Neuronal stem cell (in vitro differentiated cells): ENCODE measurements at regions not wholly inside any gene's neighbourhood (a gene's known extent, or its start where the extent isn't known, plus 50 kb on each side); places are given as distances from the start of the nearest gene placed in this dataset.

ENCODE experiments used
- DNase-seq: peaks from one replicate; pipeline ENCODE4 v3.0.0-alpha.2; 2013; ENCODE audit warnings: low spot score
- H2AFZ ChIP-seq: one replicate; pipeline ENCODE4 v1.6.1; 2013; ENCODE audit warnings: mild to moderate bottlenecking, low read length, inconsistent platforms
- H2AK5ac ChIP-seq: 2 replicates; pipeline ENCODE4 v1.6.1; 2013; ENCODE audit warnings: low read depth, mild to moderate bottlenecking, inconsistent platforms, low read length, moderate library complexity, mixed read lengths
- H2BK120ac ChIP-seq: 2 replicates; pipeline ENCODE4 v1.6.1; 2013; ENCODE audit warnings: low read depth, mild to moderate bottlenecking, inconsistent platforms, low read length, moderate library complexity, mixed read lengths
- H2BK12ac ChIP-seq: one replicate; pipeline ENCODE4 v1.6.1; 2013; ENCODE audit warnings: low read length, inconsistent platforms
- H2BK15ac ChIP-seq: 2 replicates; pipeline ENCODE4 v1.6.1; 2013; ENCODE audit warnings: mild to moderate bottlenecking, low read length, inconsistent platforms, mixed read lengths
- H2BK5ac ChIP-seq: one replicate; pipeline ENCODE4 v1.6.1; 2013; ENCODE audit warnings: inconsistent platforms, mild to moderate bottlenecking, low read length, moderate library complexity
- H3K14ac ChIP-seq: one replicate; pipeline ENCODE4 v1.6.1; 2013; ENCODE audit warnings: low read length, inconsistent platforms
- H3K18ac ChIP-seq: 2 replicates; pipeline ENCODE4 v1.6.1; 2013; ENCODE audit warnings: low read length, inconsistent platforms
- H3K23ac ChIP-seq: 2 replicates; pipeline ENCODE4 v1.6.1; 2013; ENCODE audit warnings: low read depth, mild to moderate bottlenecking, mixed read lengths, low read length, inconsistent platforms; ENCODE audit not compliant: poor library complexity
- H3K27ac ChIP-seq: replicated peaks from 3 replicates; pipeline ENCODE4 v1.5.1; 2013; ENCODE audit warnings: low read length, inconsistent platforms
- H3K27me3 ChIP-seq, 3 experiments: 2 replicates each; pipeline ENCODE4 v1.6.1; 2013; ENCODE audit warnings: low read length in 3 of 3, mild to moderate bottlenecking in 2 of 3, inconsistent platforms in 1 of 3, low read depth in 1 of 3, mixed read lengths in 1 of 3, moderate library complexity in 1 of 3; ENCODE audit not compliant: control insufficient read depth in 3 of 3, insufficient read depth in 3 of 3
- H3K36me3 ChIP-seq, 2 donors: replicated peaks in 1 of 2; 2 replicates each; pipeline ENCODE4 v1.6.1; 2013; ENCODE audit warnings: low read length in 2 of 2; ENCODE audit not compliant: control insufficient read depth in 2 of 2, insufficient read depth in 2 of 2
- H3K4ac ChIP-seq: 2 replicates; pipeline ENCODE4 v1.6.1; 2013; ENCODE audit warnings: inconsistent platforms, mild to moderate bottlenecking, low read length, moderate library complexity
- H3K4me1 ChIP-seq, 2 donors: 1 replicate in 1 of 2; 2 replicates in 1 of 2; pipeline ENCODE4 v1.6.1; 2013; ENCODE audit warnings: low read length in 2 of 2, low read depth in 1 of 2; ENCODE audit not compliant: control insufficient read depth in 2 of 2, insufficient read depth in 1 of 2
- H3K4me2 ChIP-seq: one replicate; pipeline ENCODE4 v1.6.1; 2013; ENCODE audit warnings: mild to moderate bottlenecking, low read length, inconsistent platforms; ENCODE audit not compliant: insufficient read depth, poor library complexity, severe bottlenecking
- H3K4me3 ChIP-seq, 2 donors: 2 replicates each; pipeline ENCODE4 v1.5.1; 2013; ENCODE audit warnings: low read length in 2 of 2, mild to moderate bottlenecking in 2 of 2, inconsistent platforms in 1 of 2, moderate library complexity in 1 of 2
- H3K79me1 ChIP-seq: one replicate; pipeline ENCODE4 v1.6.1; 2013; ENCODE audit warnings: low read depth, mild to moderate bottlenecking, inconsistent platforms, low read length, moderate library complexity
- H3K9ac ChIP-seq: one replicate; pipeline ENCODE4 v1.6.1; 2013; ENCODE audit warnings: mild to moderate bottlenecking, low read depth, low read length, inconsistent platforms; ENCODE audit not compliant: poor library complexity
- H3K9me3 ChIP-seq, 2 donors: replicated peaks in 1 of 2; 2 replicates each; pipeline versions ENCODE3 to v1.6.1; 2013; ENCODE audit warnings: low read length in 2 of 2, mild to moderate bottlenecking in 2 of 2, inconsistent platforms in 1 of 2, low read depth in 1 of 2, mixed read lengths in 1 of 2, moderate library complexity in 1 of 2; ENCODE audit not compliant: control insufficient read depth in 2 of 2, insufficient read depth in 1 of 2
- H4K8ac ChIP-seq: one replicate; pipeline ENCODE4 v1.6.1; 2013; ENCODE audit warnings: low read depth, mild to moderate bottlenecking, inconsistent platforms, low read length, moderate library complexity
- H4K91ac ChIP-seq: one replicate; pipeline ENCODE4 v1.6.1; 2013; ENCODE audit warnings: low read length, low read depth, mild to moderate bottlenecking, inconsistent platforms; ENCODE audit not compliant: poor library complexity
- WGBS, 2 donors: extraction: QIAGEN DNeasy Blood & Tissue Kit; methylation state at CpG; one replicate each; pipeline ENCODE4 v1.1.7; 2013; ENCODE audit warnings: missing lambda C conversion rate in 2 of 2, mixed read lengths in 1 of 2; ENCODE audit not compliant: insufficient read length in 2 of 2, insufficient replicate concordance in 1 of 2; ENCODE audit errors: extremely low coverage in 2 of 2; 5-methylcytosine and 5-hydroxymethylcytosine counted together

DNA sequence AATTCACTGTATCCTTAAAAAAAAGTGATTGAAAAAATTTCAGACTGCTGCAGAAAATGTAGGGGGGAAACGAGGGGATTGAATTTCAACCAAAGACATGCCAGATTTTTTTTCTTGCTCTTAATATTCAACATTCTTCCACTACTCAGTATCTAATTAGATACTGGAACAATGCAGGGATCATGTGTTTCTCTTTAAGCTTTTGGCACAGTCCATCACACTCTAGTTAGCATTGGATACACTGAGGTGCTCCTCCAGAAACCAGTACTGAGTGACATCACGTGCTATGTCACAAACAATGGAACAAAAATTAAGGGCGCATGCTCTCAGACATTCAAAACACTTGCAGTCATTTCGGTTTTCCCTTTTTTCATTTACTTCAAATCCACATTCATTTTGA lies 298.6 kb upstream of the PSMD7 start:
- H3K4me1 ChIP-seq, result no peaks in the 10 kb centered on the region
- no peak overlapping the region for H4K91ac ChIP-seq
- H3K14ac ChIP-seq, result no peak overlapping the region
- H3K79me1 ChIP-seq, result no peaks in the 10 kb centered on the region
- H2AK5ac ChIP-seq, result no peak overlapping the region
- no peak overlapping the region for H3K9ac ChIP-seq
- H3K27me3 ChIP-seq, result peaks cover 0 to 3% (median 0%) of the 10 kb centered on the region in 3 experiments
- no peaks in the 10 kb centered on the region for H3K36me3 ChIP-seq
- H2AFZ ChIP-seq, result no peak overlapping the region
- H2BK15ac ChIP-seq, result no peak overlapping the region
- H3K9me3 ChIP-seq, result peaks cover 0 to 5% of the 10 kb centered on the region in 2 donors
- no peak overlapping the region for H3K4me3 ChIP-seq
- H3K18ac ChIP-seq, result no peak overlapping the region
- H2BK120ac ChIP-seq, result no peak overlapping the region
- WGBS, 2 donors, result no CpG with 5 or more reads among the region's 4 CpGs
- H3K4ac ChIP-seq, result no peak overlapping the region
- H2BK12ac ChIP-seq, result no peak overlapping the region
- H3K4me2 ChIP-seq, result no peak overlapping the region
- no peak for DNase-seq
- H3K23ac ChIP-seq, result no peak overlapping the region
- no peak overlapping the region for H3K27ac ChIP-seq
- H4K8ac ChIP-seq, result no peak overlapping the region
- H2BK5ac ChIP-seq, result no peak overlapping the region

GRCh38 chr16:73997340-73997711 lies 299.3 kb upstream of the PSMD7 start:
- H3K4me1 ChIP-seq, result no peaks in the 10 kb centered on the region
- no peak overlapping the region for H4K8ac ChIP-seq
- no peak overlapping the region for H3K4me2 ChIP-seq
- no peak for DNase-seq
- H3K9ac ChIP-seq, result no peak overlapping the region
- H3K4me3 ChIP-seq, result no peak overlapping the region
- peaks cover 0 to 5% of the 10 kb centered on the region in 2 donors for H3K9me3 ChIP-seq
- H2AK5ac ChIP-seq, result no peak overlapping the region
- H4K91ac ChIP-seq, result no peak overlapping the region
- no peak overlapping the region for H3K14ac ChIP-seq
- no peaks in the 10 kb centered on the region for H3K79me1 ChIP-seq
- H2BK120ac ChIP-seq, result no peak overlapping the region
- H2AFZ ChIP-seq, result no peak overlapping the region
- H3K27ac ChIP-seq, result no peak overlapping the region
- no peak overlapping the region for H2BK15ac ChIP-seq
- no CpG with 5 or more reads among the region's 3 CpGs for WGBS, 2 donors
- H3K23ac ChIP-seq, result no peak overlapping the region
- H3K4ac ChIP-seq, result no peak overlapping the region
- H3K36me3 ChIP-seq, result no peaks in the 10 kb centered on the region
- H2BK5ac ChIP-seq, result no peak overlapping the region
- no peak overlapping the region for H3K18ac ChIP-seq
- H2BK12ac ChIP-seq, result no peak overlapping the region
- peaks cover 0 to 3% (median 0%) of the 10 kb centered on the region in 3 experiments for H3K27me3 ChIP-seq

- no peak overlapping the region for H2AFZ ChIP-seq
- no peak overlapping the region for H3K23ac ChIP-seq
- H3K14ac ChIP-seq, result no peak overlapping the region
- no CpG with 5 or more reads among the region's 11 CpGs for WGBS, 2 donors
- no peak overlapping the region for H4K8ac ChIP-seq
- no peak overlapping the region for H3K4ac ChIP-seq
- no peak overlapping the region for H2BK120ac ChIP-seq
- H3K18ac ChIP-seq, result no peak overlapping the region
- H2BK5ac ChIP-seq, result no peak overlapping the region
- peaks cover 0 to 5% of the 10 kb centered on the region in 2 donors for H3K9me3 ChIP-seq
- H3K4me2 ChIP-seq, result no peak overlapping the region
- H3K4me3 ChIP-seq, result no peak overlapping the region
- no peak overlapping the region for H2BK15ac ChIP-seq
- no peak for DNase-seq
- no peaks in the 10 kb centered on the region for H3K4me1 ChIP-seq
- H2BK12ac ChIP-seq, result no peak overlapping the region
- peaks cover 0 to 3% (median 0%) of the 10 kb centered on the region in 3 experiments for H3K27me3 ChIP-seq
- H3K9ac ChIP-seq, result no peak overlapping the region
- no peak overlapping the region for H2AK5ac ChIP-seq
- no peaks in the 10 kb centered on the region for H3K79me1 ChIP-seq
- H4K91ac ChIP-seq, result no peak overlapping the region
- H3K36me3 ChIP-seq, result no peaks in the 10 kb centered on the region
- no peak overlapping the region for H3K27ac ChIP-seq
These were observed 299.8 kb upstream of the PSMD7 start for GRCh38 chr16:73996624-73997339.

- Histone ChIP-seq H3K4me2 (no peak overlapping the region), H3K9me3 (no peaks in the 10 kb centered on the region), H2AK5ac (no peak overlapping the region), H3K79me1 (no peaks in the 10 kb centered on the region), H3K23ac (no peak overlapping the region), H4K91ac (no peak overlapping the region), H3K4ac (no peak overlapping the region), H3K9ac (no peak overlapping the region), H3K36me3 (no peaks in the 10 kb centered on the region), H2BK5ac (no peak overlapping the region), H2BK12ac (no peak overlapping the region), H4K8ac (no peak overlapping the region), H3K27me3 (no peaks in the 10 kb centered on the region), H2BK120ac (no peak overlapping the region), H3K4me1 (no peaks in the 10 kb centered on the region), H2BK15ac (no peak overlapping the region), H3K14ac (no peak overlapping the region), H3K18ac (no peak overlapping the region), H3K4me3 (no peak overlapping the region), H2AFZ (no peak overlapping the region), H3K27ac (no peak overlapping the region)
- no peak for DNase-seq
- no CpG with 5 or more reads among the region's 1 CpG for WGBS, 2 donors
These were observed 302.7 kb upstream of the PSMD7 start for GRCh38 chr16:73993878-73994277.
